Tibial nerve (tissue), 4 donors: ENCODE measurements at regions not wholly inside any gene's neighbourhood (a gene's known extent, or its start where the extent isn't known, plus 50 kb on each side); places are given as distances from the start of the nearest gene placed in this dataset.

Experiments used
- CTCF ChIP-seq, 5 experiments: fragments of 200-600 bp in 3 of 5; fragments of 450-650 bp in 2 of 5; sonication (generic) in 3 of 5; IDR thresholded peaks; one replicate each; pipeline ENCODE4 v1.5.1; 2016 to 2019; ENCODE audit warnings: antibody characterized with exemption in 5 of 5, mild to moderate bottlenecking in 3 of 5, moderate library complexity in 2 of 5
- EP300 ChIP-seq, 2 donors: sonication (generic); formaldehyde crosslinking; IDR thresholded peaks; one replicate each; pipeline ENCODE4 v1.6.1; 2017; ENCODE audit warnings: antibody characterized with exemption in 2 of 2, mild to moderate bottlenecking in 1 of 2
- POLR2A ChIP-seq, 2 donors: fragments of 450-650 bp; IDR thresholded peaks; one replicate each; pipeline ENCODE4 v1.6.1; 2017; ENCODE audit warnings: antibody characterized with exemption in 2 of 2, mild to moderate bottlenecking in 2 of 2, moderate library complexity in 2 of 2

DNA sequence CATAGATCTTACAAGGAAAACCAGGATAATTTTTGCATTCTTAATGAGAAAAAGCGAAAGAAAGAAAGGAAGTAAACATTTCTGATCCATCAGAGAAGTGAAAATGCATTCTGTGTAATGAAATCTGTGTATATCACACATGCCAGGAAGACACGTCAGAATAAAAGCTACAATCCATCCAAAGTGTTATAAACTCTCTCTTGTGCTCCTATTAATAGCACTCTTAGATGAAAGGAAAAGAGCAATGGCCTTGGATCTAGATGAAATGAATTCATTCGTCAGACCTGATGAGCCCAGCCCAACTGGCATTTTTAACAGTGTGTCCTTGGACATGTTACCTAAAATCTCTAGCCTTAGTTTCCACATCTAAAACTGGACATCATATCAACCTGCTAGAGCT is 885.5 kb downstream of the CDH11 start:
- TF ChIP-seq POLR2A (IDR thresholded peaks at IDR 0.05), result no peak
- no peak for TF ChIP-seq CTCF (IDR thresholded peaks at IDR 0.05)
- no peak for TF ChIP-seq EP300 (IDR thresholded peaks at IDR 0.05)
